ENCODE measurements at regions not wholly inside any gene's neighbourhood (a gene's known extent, or its start where the extent isn't known, plus 50 kb on each side); places are given as distances from the start of the nearest gene placed in this dataset.

DNA sequence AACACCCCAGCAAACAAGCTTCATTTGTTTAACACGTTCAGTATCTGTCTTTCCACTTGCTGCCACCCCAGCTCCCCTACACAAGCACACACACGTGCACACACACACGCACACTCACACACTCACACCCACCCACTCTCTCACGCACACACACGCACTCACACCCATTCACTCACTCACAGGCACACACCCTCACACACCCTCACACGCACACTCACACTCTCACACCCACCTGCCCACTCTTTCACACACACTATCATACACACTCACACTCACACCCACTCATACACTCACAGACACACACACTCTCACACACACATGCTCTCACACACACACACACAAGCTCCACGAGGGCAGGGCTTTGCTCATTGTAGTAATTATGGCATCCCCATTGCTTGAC, 378.8 kb upstream of the SULF2 start (continued):
- TF ChIP-seq, protein P1, sequence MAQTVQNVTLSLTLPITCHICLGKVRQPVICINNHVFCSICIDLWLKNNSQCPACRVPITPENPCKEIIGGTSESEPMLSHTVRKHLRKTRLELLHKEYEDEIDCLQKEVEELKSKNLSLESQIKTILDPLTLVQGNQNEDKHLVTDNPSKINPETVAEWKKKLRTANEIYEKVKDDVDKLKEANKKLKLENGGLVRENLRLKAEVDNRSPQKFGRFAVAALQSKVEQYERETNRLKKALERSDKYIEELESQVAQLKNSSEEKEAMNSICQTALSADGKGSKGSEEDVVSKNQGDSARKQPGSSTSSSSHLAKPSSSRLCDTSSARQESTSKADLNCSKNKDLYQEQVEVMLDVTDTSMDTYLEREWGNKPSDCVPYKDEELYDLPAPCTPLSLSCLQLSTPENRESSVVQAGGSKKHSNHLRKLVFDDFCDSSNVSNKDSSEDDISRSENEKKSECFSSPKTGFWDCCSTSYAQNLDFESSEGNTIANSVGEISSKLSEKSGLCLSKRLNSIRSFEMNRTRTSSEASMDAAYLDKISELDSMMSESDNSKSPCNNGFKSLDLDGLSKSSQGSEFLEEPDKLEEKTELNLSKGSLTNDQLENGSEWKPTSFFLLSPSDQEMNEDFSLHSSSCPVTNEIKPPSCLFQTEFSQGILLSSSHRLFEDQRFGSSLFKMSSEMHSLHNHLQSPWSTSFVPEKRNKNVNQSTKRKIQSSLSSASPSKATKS (CRISPR knock-in tag; IDR thresholded peaks at IDR 0.05) = no peak
- peak; percentile 49 for TF ChIP-seq FOXA1 (IDR thresholded peaks at IDR 0.05)
- TF ChIP-seq FOXA1 (CRISPR knock-in tag; IDR thresholded peaks at IDR 0.05) = no peak
- TF ChIP-seq, protein P2, sequence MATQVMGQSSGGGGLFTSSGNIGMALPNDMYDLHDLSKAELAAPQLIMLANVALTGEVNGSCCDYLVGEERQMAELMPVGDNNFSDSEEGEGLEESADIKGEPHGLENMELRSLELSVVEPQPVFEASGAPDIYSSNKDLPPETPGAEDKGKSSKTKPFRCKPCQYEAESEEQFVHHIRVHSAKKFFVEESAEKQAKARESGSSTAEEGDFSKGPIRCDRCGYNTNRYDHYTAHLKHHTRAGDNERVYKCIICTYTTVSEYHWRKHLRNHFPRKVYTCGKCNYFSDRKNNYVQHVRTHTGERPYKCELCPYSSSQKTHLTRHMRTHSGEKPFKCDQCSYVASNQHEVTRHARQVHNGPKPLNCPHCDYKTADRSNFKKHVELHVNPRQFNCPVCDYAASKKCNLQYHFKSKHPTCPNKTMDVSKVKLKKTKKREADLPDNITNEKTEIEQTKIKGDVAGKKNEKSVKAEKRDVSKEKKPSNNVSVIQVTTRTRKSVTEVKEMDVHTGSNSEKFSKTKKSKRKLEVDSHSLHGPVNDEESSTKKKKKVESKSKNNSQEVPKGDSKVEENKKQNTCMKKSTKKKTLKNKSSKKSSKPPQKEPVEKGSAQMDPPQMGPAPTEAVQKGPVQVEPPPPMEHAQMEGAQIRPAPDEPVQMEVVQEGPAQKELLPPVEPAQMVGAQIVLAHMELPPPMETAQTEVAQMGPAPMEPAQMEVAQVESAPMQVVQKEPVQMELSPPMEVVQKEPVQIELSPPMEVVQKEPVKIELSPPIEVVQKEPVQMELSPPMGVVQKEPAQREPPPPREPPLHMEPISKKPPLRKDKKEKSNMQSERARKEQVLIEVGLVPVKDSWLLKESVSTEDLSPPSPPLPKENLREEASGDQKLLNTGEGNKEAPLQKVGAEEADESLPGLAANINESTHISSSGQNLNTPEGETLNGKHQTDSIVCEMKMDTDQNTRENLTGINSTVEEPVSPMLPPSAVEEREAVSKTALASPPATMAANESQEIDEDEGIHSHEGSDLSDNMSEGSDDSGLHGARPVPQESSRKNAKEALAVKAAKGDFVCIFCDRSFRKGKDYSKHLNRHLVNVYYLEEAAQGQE (IDR thresholded peaks at IDR 0.05; ENCODE audit: borderline replicate concordance in 1 of 2, low read depth in 1 of 2, low read length in 2 of 2) = no peak
- TF ChIP-seq CC2D1A (CRISPR knock-in tag; IDR thresholded peaks at IDR 0.05) = no peak
- no peak for TF ChIP-seq TMF1 (CRISPR knock-in tag; IDR thresholded peaks at IDR 0.05; ENCODE audit: low read depth)
- no peak for TF ChIP-seq POLR2G (IDR thresholded peaks at IDR 0.05; ENCODE audit: low read depth, low read length)
- TF ChIP-seq, protein P3, sequence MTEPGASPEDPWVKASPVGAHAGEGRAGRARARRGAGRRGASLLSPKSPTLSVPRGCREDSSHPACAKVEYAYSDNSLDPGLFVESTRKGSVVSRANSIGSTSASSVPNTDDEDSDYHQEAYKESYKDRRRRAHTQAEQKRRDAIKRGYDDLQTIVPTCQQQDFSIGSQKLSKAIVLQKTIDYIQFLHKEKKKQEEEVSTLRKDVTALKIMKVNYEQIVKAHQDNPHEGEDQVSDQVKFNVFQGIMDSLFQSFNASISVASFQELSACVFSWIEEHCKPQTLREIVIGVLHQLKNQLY (CRISPR knock-in tag; IDR thresholded peaks at IDR 0.05) = no peak
- TF ChIP-seq ZNF260 (CRISPR knock-in tag; IDR thresholded peaks at IDR 0.05; ENCODE audit: borderline replicate concordance, low read depth) = no peak
- TF ChIP-seq, protein P4, sequence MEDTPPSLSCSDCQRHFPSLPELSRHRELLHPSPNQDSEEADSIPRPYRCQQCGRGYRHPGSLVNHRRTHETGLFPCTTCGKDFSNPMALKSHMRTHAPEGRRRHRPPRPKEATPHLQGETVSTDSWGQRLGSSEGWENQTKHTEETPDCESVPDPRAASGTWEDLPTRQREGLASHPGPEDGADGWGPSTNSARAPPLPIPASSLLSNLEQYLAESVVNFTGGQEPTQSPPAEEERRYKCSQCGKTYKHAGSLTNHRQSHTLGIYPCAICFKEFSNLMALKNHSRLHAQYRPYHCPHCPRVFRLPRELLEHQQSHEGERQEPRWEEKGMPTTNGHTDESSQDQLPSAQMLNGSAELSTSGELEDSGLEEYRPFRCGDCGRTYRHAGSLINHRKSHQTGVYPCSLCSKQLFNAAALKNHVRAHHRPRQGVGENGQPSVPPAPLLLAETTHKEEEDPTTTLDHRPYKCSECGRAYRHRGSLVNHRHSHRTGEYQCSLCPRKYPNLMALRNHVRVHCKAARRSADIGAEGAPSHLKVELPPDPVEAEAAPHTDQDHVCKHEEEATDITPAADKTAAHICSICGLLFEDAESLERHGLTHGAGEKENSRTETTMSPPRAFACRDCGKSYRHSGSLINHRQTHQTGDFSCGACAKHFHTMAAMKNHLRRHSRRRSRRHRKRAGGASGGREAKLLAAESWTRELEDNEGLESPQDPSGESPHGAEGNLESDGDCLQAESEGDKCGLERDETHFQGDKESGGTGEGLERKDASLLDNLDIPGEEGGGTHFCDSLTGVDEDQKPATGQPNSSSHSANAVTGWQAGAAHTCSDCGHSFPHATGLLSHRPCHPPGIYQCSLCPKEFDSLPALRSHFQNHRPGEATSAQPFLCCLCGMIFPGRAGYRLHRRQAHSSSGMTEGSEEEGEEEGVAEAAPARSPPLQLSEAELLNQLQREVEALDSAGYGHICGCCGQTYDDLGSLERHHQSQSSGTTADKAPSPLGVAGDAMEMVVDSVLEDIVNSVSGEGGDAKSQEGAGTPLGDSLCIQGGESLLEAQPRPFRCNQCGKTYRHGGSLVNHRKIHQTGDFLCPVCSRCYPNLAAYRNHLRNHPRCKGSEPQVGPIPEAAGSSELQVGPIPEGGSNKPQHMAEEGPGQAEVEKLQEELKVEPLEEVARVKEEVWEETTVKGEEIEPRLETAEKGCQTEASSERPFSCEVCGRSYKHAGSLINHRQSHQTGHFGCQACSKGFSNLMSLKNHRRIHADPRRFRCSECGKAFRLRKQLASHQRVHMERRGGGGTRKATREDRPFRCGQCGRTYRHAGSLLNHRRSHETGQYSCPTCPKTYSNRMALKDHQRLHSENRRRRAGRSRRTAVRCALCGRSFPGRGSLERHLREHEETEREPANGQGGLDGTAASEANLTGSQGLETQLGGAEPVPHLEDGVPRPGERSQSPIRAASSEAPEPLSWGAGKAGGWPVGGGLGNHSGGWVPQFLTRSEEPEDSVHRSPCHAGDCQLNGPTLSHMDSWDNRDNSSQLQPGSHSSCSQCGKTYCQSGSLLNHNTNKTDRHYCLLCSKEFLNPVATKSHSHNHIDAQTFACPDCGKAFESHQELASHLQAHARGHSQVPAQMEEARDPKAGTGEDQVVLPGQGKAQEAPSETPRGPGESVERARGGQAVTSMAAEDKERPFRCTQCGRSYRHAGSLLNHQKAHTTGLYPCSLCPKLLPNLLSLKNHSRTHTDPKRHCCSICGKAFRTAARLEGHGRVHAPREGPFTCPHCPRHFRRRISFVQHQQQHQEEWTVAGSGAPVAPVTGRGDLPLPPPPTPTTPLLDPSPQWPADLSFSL (CRISPR knock-in tag; IDR thresholded peaks at IDR 0.05) = 0 out of 2 replicates have a peak, but pooled peaks have one; percentile 40
- no peak for TF ChIP-seq ZNF558 (CRISPR knock-in tag; IDR thresholded peaks at IDR 0.05; ENCODE audit: borderline replicate concordance)
- no peak for TF ChIP-seq GLI4 (CRISPR knock-in tag; IDR thresholded peaks at IDR 0.05; ENCODE audit: borderline replicate concordance)
- no peak for TF ChIP-seq PCBP2 (optimal IDR thresholded peaks at IDR 0.05; ENCODE audit: low read depth, low read length, poor library complexity, severe bottlenecking)
- TF ChIP-seq, protein P5, sequence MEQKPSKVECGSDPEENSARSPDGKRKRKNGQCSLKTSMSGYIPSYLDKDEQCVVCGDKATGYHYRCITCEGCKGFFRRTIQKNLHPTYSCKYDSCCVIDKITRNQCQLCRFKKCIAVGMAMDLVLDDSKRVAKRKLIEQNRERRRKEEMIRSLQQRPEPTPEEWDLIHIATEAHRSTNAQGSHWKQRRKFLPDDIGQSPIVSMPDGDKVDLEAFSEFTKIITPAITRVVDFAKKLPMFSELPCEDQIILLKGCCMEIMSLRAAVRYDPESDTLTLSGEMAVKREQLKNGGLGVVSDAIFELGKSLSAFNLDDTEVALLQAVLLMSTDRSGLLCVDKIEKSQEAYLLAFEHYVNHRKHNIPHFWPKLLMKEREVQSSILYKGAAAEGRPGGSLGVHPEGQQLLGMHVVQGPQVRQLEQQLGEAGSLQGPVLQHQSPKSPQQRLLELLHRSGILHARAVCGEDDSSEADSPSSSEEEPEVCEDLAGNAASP (CRISPR knock-in tag; IDR thresholded peaks at IDR 0.05; ENCODE audit: borderline replicate concordance) = no peak
- no peak for TF ChIP-seq ZNF777 (CRISPR knock-in tag; IDR thresholded peaks at IDR 0.05)
- TF ChIP-seq POLR2AphosphoS5 (IDR thresholded peaks at IDR 0.05; ENCODE audit: low read depth, low read length) = no peak
